Dermis microvascular lymphatic vessel endothelial cell (primary cell): ENCODE measurements at regions not wholly inside any gene's neighbourhood (a gene's known extent, or its start where the extent isn't known, plus 50 kb on each side); places are given as distances from the start of the nearest gene placed in this dataset.

Experiments
- DNase-seq, 2 donors: peaks; one replicate each; pipeline versions ENCODE4 v3.0.0 to v3.0.0-alpha.2; 2010; ENCODE audit warnings: low read depth in 2 of 2

GRCh38 chr7:10677211-10677610 is 296.5 kb upstream of the PHF14 start:
- no peak for DNase-seq

- no peak for DNase-seq
These were observed 295.9 kb upstream of the PHF14 start for GRCh38 chr7:10677668-10678232.

- DNase-seq: no peak
These were observed 289.1 kb upstream of the PHF14 start for GRCh38 chr7:10684606-10685005.

GRCh38 chr7:10685040-10685439 is 288.6 kb upstream of the PHF14 start:
- DNase-seq: no peak

GRCh38 chr7:10688544-10688943 is 285.1 kb upstream of the PHF14 start:
- DNase-seq: no peak

GRCh38 chr7:10696064-10696463 is 277.6 kb upstream of the PHF14 start:
- DNase-seq: no peak

GRCh38 chr7:10703059-10703458 is 270.6 kb upstream of the PHF14 start:
- DNase-seq: no peak

GRCh38 chr7:10703981-10704380 is 269.7 kb upstream of the PHF14 start:
- DNase-seq: no peak

- no peak for DNase-seq
These were observed 269.0 kb upstream of the PHF14 start for GRCh38 chr7:10704653-10705052.

GRCh38 chr7:10706875-10707493 is 266.7 kb upstream of the PHF14 start:
- DNase-seq: no peak

GRCh38 chr7:10707519-10707918 is 266.2 kb upstream of the PHF14 start:
- DNase-seq: no peak

- no peak for DNase-seq
These were observed 265.2 kb upstream of the PHF14 start for GRCh38 chr7:10708447-10708846.

- DNase-seq: no peak
These were observed 254.9 kb upstream of the PHF14 start for GRCh38 chr7:10718768-10719167.

GRCh38 chr7:10720042-10720441 is 253.6 kb upstream of the PHF14 start:
- DNase-seq: no peak

- DNase-seq: no peak
These were observed 252.4 kb upstream of the PHF14 start for GRCh38 chr7:10721289-10721688.

- no peak for DNase-seq
These were observed 249.8 kb upstream of the PHF14 start for GRCh38 chr7:10723832-10724231.

GRCh38 chr7:10724449-10724848 is 249.2 kb upstream of the PHF14 start:
- DNase-seq: no peak

- DNase-seq: no peak
These were observed 246.0 kb upstream of the PHF14 start for GRCh38 chr7:10727636-10728035.

GRCh38 chr7:10731253-10731773 is 242.4 kb upstream of the PHF14 start:
- DNase-seq: no peak

GRCh38 chr7:10733747-10734146 is 239.9 kb upstream of the PHF14 start:
- DNase-seq: no peak

- DNase-seq: no peak
These were observed 239.1 kb upstream of the PHF14 start for GRCh38 chr7:10734595-10734994.

GRCh38 chr7:10739401-10739800 is 234.3 kb upstream of the PHF14 start:
- no peak for DNase-seq

GRCh38 chr7:10740805-10741204 is 232.9 kb upstream of the PHF14 start:
- DNase-seq: no peak

GRCh38 chr7:10756981-10757380 is 216.7 kb upstream of the PHF14 start:
- no peak for DNase-seq
